Activated CD4-positive, CD25-positive, alpha-beta regulatory T cell treated with anti-CD3 and anti-CD28 coated beads, Interleukin-2, amount 50 U/mL, for 72 hours (primary cell): ENCODE measurements at regions not wholly inside any gene's neighbourhood (a gene's known extent, or its start where the extent isn't known, plus 50 kb on each side); places are given as distances from the start of the nearest gene placed in this dataset.
"Not testable (repeated sequence)": the region's sequence is repeated elsewhere in the genome, so short reads cannot be mapped to it uniquely, and the experiment has no call there.

ENCODE experiments used
- DNase-seq: peaks from one replicate; pipeline ENCODE4 v3.0.0; 2021

DNA sequence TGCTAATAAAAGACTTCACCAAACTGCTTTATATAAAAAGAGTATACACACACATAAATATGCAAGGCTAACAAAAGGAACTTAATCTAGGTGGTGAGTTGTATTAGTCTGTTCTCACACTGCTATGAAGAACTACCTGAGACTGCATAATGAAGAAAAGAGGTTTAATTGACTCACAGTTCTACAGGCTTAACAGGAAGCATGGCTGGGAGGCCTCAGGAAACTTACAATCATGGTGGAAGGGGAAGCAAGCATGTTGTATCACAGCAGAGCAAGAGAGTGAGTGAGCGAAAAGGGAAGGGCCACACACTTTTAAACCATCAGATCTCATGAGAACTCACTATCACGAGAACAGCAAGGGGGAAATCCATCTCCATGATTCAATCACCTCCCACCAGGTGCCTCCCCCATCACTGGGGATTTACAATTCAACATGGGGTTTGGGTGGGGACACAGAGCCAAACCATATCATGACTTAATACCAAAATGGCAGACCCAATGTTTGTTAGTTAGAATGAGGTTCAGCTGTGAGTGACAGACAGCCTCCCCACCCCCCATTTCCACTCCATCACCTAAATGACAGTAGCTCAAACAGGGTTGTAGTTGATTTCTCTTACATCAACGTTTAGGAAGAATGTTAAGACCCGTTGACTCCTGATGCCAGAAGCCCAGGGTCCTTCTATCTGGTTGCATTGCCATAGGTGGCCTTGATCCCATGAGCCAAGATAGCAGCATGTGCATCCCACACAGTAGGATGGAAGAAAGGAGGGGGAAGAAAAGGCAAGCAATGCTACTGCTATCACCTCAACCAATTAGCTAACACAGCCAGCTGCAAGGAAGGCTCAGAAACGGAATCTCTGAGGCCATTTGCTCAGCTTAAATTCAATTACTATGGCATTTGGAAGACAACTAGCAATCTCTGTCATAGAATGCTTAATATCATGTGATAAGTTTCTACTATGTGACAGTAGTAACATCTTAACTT is 77.0 kb downstream of the CCDC71L start:
- no peak for DNase-seq

- no peak for DNase-seq
Observed at GRCh38 chr7:106583100-106583499, 77.9 kb downstream of the CCDC71L start.

DNA sequence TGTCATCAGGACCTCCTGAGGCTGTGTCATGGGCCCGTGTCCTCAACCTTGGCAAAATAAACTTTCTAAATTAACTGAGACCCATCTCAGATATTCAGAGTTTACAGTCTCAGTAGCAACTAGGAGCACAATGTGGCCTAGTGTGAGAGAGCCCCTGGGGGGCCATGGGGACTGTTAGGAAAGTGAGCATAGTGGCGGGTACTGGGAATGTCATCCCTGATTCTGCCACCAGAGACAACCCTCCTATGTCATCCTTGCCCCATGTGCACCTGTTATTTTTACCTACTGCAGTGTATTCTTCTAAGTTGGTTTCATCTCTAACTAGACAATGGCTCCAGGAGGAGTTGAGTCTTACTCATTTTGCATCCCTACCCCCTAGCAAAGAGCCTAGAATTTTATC is 78.6 kb downstream of the CCDC71L start:
- DNase-seq: no peak

GRCh38 chr7:106579086-106579485 is 81.9 kb downstream of the CCDC71L start:
- not testable (repeated sequence) for DNase-seq

- DNase-seq: no peak
Observed at GRCh38 chr7:106575138-106575823, 85.7 kb downstream of the CCDC71L start.

DNA sequence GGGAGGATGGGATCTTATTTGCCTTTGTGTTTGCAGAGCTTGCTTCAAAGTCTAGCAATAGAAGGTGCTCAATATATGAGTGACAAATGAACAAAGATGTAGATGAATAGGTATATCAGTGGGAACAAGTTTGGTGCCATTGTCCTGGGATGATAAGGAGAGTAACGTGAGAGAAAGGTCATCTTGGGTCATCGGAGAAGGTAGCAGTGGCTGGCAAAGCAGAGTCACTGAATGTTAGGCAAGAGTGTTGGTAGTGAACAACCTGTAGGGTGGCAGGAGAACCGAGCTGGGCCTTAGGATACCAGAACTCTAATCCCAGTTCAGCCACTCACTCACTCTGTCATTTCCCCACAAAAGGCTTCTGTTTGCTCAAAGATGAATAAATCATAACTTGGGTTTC is 87.2 kb downstream of the CCDC71L start:
- DNase-seq: no peak

GRCh38 chr7:106573125-106573663 is 87.8 kb downstream of the CCDC71L start:
- DNase-seq: no peak

- no peak for DNase-seq
Observed at GRCh38 chr7:106572394-106573124, 88.4 kb downstream of the CCDC71L start.

DNA sequence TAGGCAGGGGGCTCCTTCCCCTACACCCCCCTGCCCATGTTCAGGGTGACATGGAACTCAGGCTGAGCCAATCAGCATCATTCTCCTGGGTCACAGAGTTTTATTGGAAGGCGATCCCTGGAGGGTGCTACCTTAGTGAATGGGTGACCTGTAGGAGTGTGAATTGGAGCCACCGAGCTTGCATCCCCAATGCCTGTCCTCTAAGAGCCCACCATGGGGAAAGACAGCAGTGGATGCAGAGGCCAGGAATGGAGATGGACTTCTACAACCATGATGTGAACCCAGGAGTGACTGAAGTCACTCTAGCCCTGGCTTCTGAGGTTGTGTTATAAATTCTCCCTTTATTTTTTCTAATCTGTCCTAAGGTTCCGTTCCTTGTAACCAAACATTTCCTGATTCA is 89.4 kb downstream of the CCDC71L start:
- no peak for DNase-seq

DNA sequence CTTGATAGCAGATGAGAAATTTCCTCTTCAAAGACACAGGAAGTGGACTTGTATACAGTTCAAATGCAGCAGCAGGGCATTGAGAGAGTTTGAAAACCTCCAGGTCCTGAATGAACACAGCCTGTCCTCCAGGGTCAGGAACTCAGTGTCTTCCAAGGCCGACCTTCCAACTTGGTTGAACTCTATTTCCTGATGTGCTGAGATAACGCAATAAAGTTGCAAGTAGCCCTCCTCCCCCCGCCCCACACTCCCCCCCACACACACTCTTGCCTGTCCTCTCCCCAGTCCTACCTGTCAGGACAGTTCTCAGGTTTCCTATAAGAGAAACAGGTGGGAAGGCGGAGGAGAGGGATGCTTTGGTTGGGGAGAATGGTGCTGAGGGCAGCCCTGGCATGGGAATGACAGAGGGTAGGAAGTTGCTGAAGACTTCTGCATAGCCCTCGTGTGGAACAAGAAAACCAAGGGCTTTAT is 90.0 kb downstream of the CCDC71L start:
- DNase-seq: no peak

- DNase-seq: no peak
Observed at GRCh38 chr7:106570146-106570545, 90.8 kb downstream of the CCDC71L start.

DNA sequence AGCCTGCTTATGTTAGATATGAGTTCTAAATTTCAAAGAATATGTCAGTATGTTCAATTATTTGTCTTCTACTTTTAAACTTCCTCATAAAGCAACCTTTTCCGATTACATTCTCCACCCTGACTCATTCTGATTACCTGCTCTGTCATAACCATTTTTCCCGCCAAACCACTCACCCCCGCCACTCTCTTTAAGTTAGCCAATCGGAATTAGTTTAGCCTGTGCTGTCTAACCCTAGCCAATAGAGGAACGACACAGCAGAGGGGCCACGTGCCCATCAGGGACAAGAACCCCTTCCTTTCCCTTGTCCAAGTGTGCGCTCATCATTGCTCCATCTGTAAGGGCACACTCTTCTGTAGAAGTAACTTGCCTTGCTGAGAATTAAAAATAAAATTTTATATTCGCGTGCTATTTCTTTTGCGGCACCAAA is 91.4 kb downstream of the CCDC71L start:
- no peak for DNase-seq

- no peak for DNase-seq
Observed at GRCh38 chr7:106568680-106569499, 92.1 kb downstream of the CCDC71L start.

- DNase-seq: no peak
Observed at GRCh38 chr7:106568002-106568679, 92.8 kb downstream of the CCDC71L start.

DNA sequence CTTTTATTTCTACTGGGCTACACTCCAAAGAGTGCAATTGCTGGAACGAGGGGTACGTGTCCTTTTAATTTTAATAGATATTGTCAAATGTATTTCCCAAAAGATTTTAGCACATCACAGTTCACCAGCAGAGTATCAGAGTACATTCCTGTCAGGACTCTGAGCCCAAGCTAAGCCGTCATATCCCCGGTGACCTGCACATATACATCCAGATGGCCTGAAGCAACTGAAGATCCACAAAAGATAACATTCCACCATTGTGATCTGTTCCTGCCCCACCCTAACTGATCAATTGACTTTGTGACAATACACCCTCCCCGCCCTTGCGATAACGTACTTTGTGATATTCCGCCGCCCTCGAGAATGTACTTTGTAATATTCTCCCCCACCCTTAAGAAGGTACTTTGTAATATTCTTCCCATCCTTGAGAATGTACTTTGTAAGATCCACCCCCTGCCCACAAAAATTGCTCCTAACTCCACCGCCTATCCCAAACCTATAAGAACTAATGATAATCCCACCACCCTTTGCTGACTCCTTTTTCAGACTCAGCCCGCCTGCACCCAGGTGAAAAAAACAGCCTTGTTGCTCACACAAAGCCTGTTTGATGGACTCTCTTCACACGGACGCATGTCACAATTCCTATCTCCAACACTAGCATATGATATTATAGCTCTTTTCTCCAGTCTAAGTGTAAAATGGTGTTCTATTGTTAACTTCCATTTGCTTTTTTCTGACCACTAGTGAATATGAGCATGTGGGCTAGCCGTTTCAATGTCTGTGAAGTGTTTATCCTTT is 93.6 kb downstream of the CCDC71L start:
- DNase-seq: not testable (repeated sequence)

DNA sequence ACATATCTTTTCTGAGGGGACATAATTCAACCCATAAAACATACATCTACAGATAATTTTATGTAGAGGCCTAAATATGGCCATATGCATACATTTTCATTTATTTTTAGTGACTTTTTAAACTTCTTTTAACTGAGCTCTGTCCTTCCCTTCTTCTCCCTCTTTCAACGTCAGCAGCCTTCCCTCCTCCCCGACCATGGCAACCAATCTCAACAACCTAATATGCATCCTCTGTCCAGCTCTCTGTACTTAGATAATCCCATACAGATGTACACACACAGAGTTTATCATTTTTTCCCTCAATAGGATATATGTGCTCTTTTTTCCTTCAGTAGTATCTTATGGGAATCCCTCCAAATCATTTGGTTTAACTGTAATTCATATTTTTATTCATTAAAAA is 94.3 kb downstream of the CCDC71L start:
- DNase-seq: no peak

DNA sequence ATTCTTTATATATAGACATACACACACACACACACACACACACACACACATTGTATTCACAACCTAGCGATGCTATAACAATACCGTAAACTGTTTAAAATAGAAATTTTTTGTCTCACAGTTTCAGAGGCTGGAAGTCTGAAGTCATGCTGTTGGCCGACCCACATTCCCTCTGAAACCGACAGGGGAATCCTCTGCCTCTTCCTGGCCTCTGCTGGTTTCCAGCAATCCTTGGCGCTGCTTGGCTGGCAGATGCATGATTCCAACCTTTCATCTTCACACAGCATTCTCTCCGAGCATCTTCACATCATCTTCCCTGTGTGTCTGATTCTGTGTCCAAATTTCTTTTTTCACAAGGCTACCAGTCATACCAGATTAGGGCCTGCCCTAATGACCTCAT is 94.8 kb downstream of the CCDC71L start:
- no peak for DNase-seq

GRCh38 chr7:106565428-106565827 is 95.5 kb downstream of the CCDC71L start:
- no peak for DNase-seq

GRCh38 chr7:106563466-106564150 is 97.3 kb downstream of the CCDC71L start:
- no peak for DNase-seq
